COLO829 (cell line): ENCODE measurements at regions not wholly inside any gene's neighbourhood (a gene's known extent, or its start where the extent isn't known, plus 50 kb on each side); places are given as distances from the start of the nearest gene placed in this dataset.
"Not testable (repeated sequence)": the region's sequence is repeated elsewhere in the genome, so short reads cannot be mapped to it uniquely, and the experiment has no call there.

Source experiments
- DNase-seq: peaks from one replicate; pipeline ENCODE4 v3.0.0; 2012; ENCODE audit warnings: low spot score

DNA sequence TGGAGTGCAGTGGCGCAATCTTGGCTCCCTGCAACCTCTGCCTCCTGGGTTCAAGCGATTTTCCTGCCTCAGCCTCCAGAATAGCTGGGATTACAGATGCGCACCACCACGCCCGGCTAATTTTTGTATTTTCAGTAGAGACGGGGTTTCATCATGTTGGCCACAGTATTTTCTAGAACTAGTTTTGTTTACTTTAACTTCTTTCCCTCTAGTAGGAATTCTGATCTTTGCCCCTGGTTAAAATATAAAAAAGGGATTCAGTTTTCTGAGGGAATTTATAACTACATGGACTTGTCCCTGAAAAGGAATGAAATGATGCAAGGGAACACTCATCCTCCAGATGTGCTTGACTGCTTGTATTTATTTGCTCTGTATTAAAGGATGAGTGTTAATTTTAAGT, 628.9 kb downstream of the ETNK1 start:
- not testable (repeated sequence) for DNase-seq

GRCh38 chr12:23259558-23259957, 634.6 kb downstream of the ETNK1 start:
- no peak for DNase-seq

GRCh38 chr12:23262670-23263069, 637.7 kb downstream of the ETNK1 start:
- no peak for DNase-seq

DNA sequence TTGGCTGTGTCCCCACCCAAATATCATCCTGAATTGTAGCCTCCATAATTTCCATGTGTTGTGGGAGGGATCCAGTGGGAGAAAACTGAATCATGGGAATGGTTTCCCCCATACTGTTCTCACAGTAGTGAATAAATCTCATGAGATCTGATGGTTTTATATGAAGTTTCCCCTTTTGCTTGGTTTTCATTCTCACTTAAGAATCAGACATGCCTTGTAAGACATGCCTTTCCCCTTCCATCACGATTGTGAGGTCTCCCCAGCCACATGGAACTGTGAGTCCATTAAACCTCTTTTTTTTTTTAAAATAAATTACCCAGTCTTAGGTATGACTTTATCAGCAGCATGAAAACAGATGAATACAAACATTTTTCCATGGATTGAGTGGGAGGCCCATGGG, 652.9 kb downstream of the ETNK1 start:
- DNase-seq = no peak

DNA sequence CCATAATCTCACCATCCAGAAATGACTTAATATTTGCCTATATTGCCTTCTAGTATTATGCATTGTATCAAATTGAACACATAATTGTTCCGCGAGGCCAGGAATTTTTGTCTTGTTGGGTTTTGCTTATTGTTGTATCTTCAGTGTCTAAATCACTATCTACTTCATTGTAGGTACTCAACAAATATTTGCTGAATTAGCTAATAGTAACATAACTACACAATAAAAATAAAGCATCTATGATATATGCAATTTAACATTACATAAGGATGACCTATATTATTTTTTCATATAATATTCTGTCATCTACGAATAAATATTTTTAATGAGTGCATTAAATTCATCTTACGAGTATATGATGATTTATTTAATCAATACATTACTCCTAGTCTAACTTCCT, 656.3 kb downstream of the ETNK1 start:
- DNase-seq = no peak

GRCh38 chr12:23282701-23283100, 657.7 kb downstream of the ETNK1 start:
- no peak for DNase-seq

DNA sequence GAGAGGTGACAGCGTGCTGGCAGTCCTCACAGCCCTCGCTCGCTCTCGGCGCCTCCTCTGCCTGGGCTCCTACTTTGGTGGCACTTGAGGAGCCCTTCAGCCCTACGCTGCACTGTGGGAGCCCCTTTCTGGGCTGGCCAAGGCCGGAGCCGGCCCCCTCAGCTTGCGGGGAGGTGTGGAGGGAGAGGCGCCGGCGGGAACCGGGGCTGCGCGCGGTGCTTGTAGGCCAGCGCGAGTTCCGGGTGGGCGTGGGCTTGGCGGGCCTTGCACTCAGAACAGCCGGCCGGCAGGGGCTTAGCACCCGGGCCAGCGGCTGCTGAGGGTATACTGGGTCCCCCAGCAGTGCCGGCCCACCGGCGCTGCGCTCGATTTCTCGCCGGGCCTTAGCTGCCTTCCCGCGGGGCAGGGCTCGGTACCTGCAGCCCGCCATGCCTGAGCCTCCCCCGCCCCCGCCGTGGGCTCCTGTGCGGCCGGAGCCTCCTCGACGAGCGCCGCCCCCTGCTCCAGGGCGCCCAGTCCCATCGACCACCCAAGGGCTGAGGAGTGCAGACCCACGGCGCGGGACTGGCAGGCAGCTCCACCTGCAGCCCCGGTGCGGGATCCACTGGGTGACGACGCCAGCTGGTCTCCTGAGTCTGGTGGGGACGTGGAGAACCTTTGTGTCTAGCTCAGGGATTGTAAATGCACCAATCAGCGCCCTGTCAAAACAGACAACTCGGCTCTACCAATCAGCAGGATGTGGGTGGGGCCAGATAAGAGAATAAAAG, 661.0 kb downstream of the ETNK1 start:
- DNase-seq = not testable (repeated sequence)

- no peak for DNase-seq
Observed at GRCh38 chr12:23290627-23291330, 658.7 kb downstream of the SOX5 start.

GRCh38 chr12:23303220-23303619, 646.2 kb downstream of the SOX5 start:
- no peak for DNase-seq

- no peak for DNase-seq
Observed at GRCh38 chr12:23303821-23304220, 645.6 kb downstream of the SOX5 start.

DNA sequence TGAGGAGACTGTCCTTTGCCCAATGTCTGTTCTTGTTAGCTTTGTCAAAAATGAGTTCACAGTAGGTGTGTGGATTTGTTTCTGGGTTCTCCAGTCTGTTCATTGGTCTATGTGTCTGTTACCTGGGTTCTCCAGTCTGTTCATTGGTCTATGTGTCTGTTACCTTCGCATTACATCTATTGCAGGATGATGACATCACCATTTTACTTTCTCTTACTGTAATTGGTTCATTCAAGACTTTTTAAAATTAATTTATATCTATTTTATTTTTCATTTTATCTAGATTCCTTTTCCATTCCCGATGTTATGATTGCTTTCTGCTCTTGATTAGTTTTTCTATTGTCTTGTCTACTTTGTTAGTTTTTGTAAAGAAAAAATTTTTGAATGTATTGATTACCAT, 615.5 kb downstream of the SOX5 start:
- no peak for DNase-seq

GRCh38 chr12:23335593-23335992, 613.9 kb downstream of the SOX5 start:
- DNase-seq = no peak

DNA sequence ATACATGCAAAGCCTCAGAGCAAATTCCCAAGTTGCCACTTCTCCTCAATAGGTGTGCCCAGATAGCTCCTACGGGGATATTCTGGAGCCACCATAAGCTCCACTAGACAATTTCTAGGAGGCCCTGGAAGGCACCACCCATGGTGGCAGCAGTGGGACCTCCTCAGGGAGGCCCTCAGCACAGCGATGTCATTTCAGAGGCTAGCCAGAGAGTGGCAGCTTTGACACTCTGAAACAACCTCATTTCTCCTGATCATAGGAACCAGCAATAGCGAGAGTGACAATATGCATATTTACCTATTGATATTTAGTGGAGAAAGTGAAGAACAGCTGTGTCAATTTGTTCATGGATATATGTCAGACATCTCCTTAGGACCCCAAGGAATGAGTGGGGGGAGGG, 612.3 kb downstream of the SOX5 start:
- no peak for DNase-seq

DNA sequence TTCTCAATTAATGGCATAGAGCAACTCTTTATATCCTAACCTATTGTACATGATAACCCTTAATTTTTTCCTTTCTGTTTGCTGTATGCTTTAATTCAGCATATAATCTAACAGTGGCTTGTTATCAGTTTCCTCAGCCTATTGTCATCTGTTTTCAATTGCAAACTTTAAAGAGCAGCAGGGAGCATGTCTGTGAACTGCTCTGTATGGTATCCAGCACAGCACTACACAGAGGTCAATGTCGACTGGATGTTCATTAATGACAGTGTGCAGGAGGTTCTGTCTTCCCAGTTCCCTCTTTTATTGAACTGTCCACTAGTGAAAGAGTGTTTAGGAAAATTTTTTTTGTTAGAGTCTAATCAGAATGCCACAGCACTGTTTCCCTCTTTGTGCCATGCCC, 609.1 kb downstream of the SOX5 start:
- no peak for DNase-seq

- DNase-seq = no peak
Observed at GRCh38 chr12:23342407-23342806, 607.1 kb downstream of the SOX5 start.

GRCh38 chr12:23349564-23349963, 599.9 kb downstream of the SOX5 start:
- DNase-seq = no peak

DNA sequence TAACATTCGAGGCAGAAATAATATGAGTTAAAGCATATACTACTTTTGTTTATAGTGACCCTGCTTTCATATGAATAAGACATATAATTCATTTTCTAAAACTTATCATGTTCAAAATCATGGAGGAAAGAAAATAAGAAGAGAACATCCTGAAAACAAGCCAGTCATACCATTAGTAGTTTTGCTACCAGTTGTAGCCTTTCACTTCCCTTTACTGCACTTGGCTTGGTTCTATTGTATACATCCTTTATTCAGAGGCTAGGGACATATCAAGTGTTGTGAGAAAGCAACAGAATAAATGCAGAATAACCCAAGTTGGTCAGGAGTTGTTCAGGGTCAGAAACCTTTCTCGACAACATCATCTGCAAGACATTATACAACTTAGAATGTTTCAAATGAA, 598.7 kb downstream of the SOX5 start:
- DNase-seq = no peak

- DNase-seq = no peak
Observed at GRCh38 chr12:23352670-23353069, 596.8 kb downstream of the SOX5 start.

DNA sequence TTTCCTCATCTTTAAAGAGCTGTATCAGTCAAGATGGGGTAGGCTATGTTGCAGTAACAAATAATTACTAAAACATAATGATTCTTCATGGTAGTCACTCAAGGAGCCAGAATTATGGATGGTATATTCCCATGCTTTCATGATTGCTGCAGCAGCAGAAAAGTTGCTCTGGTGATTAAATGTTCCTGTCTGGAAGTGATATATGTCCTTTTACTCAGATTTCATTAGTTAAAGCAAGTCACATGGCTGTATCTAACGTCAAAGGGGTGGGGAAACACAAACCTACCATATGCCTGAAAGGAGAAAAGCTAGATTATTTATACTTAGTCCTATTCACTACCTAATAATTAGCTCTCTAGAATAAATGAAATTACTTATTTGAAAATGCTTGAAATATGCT, 594.7 kb downstream of the SOX5 start:
- DNase-seq = no peak

DNA sequence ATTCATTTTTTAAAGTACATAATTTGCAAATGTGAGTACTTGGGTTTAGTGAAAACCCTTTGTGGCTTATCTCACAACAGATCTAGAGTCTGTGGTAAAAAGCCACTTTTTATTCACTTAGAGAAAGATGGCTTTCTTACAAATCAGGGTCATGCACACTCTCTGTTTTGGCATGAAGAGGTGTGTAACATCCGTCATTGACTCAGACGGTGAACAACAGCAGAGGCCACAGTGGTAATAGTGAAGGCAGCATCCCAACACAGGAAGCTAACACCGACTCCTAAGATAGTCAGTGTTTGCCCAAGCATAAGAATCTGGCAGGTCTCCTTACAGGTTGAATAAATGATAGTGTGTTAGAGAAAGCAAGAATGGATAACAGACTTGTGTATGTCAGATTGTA, 593.0 kb downstream of the SOX5 start:
- DNase-seq = no peak

DNA sequence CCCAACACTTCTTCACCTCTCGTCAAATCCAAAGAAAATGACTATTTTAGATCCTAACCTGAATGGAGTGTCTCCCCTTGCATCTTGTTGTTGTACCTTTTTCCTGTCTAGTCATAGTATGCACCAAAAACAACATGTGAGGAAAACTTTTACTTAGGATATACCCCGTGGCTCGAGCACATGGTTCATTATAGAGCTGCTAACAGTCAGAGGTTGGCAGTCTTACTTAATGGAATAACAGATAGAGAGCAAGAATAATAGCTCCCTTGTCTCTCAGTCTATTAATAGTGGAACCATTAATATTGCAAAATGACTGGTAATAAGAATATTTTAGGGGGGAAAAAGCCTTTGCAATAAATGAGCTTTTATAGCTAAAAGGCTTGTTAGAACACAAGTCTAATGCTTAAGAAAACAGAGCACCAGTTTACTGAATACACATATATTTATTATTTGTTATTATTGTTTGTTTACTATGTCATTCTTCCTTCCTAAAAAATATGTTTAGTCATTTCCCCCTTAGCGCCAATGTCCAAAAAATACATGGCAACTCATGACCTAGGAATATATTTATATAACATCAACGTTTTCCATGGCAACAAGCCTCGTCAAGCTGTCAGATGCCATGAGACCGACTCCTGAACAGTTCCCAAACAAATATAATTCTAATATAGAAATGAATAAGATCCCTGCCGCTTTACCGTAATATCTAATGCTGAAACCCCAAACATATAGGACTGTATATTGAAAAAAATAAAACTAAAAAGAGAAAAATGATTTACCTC, 592.4 kb downstream of the SOX5 start:
- DNase-seq = peak; percentile 11

DNA sequence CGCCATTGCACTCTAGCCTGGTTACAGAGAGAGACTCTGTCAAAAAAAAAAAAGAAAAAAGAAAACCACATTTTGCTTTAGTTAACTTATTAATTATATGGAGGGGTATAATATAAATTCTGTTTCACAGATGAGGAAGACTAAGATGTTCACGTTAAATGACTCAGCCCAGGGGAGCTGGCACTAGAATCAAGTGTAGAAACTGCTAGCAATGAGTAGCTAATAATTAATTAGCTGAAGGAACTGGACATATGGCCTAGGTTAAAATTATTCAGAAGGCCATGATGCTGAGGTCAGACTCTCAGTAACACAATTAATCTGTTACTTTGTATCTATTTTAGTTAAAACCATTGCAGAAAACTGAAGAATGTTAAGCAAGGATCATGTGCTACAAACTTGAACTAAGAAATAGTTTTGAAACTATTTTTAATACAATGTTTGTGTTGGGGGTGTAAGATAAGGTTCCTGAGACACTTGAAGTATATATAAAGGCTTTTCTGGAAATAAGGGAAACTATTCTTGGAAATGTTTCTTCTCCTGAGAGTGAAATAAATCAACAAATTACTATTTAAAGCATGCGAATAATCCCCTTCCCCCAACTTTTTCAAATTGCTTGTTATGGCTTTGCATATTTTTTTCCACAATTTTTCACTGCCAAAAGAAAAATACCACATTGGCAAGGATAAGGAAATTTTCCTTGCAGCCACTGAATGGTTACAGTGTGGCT, 589.3 kb downstream of the SOX5 start:
- DNase-seq = no peak
